ENCODE measurements at regions not wholly inside any gene's neighbourhood (a gene's known extent, or its start where the extent isn't known, plus 50 kb on each side); places are given as distances from the start of the nearest gene placed in this dataset.

DNA sequence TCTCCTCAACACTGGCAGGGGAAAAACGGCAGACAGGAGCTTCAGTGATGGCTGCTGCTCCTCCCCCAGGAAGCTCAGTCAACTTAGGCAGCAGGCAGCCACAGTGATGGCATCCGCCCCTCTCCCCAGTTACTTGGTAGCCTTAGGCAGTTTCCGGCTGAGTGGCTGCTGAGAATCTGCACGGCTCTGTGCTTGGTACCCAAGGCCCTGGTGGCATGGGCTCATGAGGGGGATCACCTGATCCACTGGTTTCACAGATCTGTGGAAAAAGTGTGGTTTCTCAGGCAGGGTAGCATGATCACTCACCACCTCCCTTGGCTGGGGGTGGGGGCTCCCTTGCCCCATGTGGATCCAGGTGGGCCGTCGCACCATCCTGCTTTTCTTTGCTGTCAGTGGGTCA, 244.6 kb upstream of the MDGA2 start:
- TF ChIP-seq ZNF274 (IDR thresholded peaks at IDR 0.05; ENCODE audit: low read depth, low read length) = no peak
- no peak for TF ChIP-seq SUZ12 (IDR thresholded peaks at IDR 0.05; ENCODE audit: extremely low read depth, insufficient read depth, insufficient read length)
